Medulla oblongata (tissue), 1 donor: ENCODE measurements at regions not wholly inside any gene's neighbourhood (a gene's known extent, or its start where the extent isn't known, plus 50 kb on each side); places are given as distances from the start of the nearest gene placed in this dataset.
"Not testable (repeated sequence)": the region's sequence is repeated elsewhere in the genome, so short reads cannot be mapped to it uniquely, and the experiment has no call there.

Experiments
- DNase-seq: peaks from one replicate; pipeline ENCODE4 v3.0.0-alpha.2; 2015; ENCODE audit errors: extremely low spot score

DNA sequence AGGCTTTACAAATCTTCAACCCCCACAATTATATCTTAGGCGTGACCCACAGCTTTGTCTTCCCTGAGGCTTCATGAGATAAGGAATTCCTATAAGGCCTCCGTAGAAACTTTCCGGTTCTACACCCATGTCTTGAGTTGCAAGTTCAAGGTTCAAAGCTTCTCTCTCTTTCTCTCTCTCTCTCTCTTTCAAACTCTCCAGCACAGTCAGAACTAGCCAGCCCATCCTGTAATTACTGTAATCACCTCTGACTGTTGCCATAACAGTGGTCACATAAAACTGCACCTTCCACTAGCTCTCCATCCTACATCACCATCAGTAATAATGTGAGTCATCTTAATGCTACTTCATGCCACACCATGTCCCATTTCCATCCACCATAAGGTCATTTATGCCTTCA is 90.0 kb upstream of the NFASC start:
- no peak for DNase-seq

DNA sequence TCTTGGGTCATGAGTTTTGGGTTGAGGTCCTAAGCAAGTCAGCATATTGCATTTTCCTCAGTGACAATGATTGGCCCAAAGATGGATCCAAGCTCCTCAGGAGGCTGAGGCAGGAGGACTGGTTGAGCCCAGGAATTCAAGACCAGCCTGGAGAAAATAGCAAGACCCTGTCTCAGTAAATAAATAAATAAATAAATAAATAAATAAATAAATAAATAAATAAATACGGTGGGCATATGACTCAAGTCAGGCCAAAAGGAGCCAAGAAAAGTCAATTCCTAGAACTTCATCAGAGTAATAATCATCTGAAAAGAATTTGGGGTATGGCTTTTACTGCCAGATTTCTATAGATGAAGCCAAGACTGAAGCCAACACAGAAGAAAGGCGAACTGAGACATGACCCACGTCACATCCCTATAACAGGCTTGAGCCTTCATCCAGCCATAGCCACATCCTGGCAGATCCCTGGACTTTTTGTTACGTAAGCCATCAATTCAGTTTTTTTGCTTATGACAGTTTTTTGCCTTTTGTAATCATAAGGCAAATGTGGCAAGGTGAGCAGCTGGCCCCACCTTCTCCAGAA is 88.5 kb upstream of the NFASC start:
- no peak for DNase-seq

DNA sequence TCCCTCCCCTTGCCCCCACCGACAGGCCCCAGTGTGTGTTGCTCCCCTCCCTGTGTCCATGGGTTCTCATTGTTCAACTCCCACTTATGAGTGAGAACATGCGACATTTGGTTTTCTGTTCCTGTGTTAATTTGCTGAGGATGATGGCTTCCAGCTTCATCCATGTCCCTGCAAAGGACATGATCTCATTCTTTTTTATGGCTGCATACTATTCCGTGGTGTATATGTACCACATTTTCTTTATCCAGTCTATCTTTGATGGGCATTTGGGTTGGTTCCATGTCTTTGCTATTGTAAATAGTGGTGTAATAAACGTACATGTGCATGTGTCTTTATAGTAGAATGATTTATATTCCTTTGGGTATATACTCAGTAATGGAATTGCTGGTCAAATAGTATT is 85.6 kb upstream of the NFASC start:
- DNase-seq: not testable (repeated sequence)

DNA sequence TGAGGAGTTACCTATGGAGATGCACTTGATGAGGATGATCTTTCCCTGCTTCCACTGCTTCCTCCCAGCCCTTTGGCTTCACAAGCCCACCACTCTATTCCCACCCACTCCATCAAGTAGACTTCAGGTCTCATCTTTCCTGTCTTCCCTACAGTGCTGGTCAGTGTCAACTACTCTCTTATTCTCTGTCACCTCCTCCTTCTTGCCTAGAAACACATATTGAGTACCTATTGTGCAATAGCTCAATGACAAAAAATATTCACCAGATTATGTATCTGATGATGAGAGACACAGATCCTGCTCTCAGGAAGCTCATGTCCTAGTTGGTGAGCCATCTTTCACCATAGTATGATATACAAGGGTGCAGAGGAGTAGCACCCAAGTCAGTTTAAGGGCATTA is 82.2 kb upstream of the NFASC start:
- DNase-seq: no peak

DNA sequence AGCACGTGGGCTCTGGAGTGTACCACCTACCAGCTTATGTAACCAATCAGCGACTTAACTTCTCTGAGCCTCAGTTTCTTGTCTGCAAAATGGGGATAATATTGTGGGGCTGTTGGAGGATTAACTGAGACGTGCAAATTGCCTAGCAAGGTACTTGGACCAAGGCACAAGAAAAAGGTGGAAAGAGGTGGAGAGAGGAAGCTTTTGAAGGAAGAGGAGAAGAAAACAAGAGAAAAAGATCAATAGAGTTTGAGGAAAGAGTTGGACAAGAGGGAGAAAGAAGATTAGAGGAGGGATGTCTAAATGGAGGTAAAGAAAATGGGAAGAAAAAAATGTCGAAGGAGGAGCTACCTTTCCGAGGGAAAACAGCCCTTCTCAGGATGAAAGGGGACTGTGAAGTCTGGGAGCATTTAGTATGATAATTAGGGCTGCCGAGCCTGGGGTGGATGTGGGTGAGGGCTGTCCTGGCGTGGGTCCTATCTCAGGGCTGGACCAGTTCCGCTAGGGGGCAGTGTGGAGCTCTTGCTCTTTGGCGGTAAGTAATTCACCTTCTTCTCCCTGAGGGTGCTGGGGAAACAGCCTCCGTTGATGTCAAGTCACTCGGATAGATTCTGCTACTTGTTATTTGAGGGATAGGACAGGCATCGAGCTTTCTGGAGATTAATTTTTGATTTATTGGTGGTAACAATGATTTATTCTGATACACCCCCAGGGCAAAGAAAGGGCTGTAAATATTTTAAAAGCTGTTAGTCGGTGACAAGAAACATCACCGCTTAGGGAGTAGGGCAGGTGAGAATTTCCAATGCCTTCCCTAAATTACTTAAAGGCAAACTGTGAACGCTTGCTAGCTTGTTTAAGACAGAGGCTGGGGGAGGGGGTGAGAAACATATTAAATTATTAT is 79.0 kb upstream of the NFASC start:
- peak; percentile 59 for DNase-seq

DNA sequence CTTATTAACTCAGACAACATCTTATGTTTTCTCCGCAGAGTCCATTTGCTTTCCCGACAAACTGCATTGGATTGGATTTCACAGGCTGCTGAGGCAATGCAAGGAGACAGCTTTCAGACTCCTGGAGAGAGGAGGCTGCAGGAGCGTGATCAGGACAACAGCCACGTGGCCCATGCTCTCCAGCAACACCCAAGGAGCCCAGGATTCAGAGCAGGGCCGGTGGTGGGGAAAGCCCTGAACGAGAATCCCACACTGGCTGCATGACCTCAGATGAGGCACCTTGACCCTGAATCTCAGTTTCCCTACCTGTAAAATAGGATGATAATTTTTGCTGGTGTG is 78.3 kb upstream of the NFASC start:
- no peak for DNase-seq

DNA sequence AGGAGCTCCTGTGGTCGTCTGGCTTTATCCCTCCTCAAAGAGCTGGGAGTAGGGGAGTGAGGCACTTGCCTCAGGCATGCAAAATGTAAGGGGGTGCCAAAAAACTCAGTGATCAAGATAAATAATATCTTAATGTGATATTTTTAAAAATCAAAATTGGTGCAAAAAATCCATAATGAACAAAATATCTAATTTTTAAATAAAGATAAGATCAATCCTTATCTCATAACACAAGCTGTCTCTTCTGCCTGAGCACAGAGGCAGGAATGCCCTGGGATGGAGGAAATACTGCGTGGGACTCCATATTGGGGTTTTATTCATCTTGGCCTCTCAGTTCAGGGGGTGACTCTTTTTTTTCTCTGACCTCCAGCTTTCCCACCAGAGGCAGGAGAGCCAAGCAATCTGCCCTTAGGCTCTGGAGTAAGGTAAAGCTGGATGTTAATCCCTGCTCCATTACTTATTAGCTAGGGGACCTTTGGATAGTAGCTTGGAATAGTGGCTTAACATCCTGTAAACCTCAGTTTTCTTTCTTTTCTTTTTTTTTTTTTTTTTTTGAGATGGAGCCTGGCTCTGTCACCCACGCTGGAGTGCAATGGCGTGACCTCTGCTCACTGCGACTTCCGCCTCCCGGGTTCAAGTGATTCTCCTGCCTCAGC is 77.3 kb upstream of the NFASC start:
- no peak for DNase-seq

DNA sequence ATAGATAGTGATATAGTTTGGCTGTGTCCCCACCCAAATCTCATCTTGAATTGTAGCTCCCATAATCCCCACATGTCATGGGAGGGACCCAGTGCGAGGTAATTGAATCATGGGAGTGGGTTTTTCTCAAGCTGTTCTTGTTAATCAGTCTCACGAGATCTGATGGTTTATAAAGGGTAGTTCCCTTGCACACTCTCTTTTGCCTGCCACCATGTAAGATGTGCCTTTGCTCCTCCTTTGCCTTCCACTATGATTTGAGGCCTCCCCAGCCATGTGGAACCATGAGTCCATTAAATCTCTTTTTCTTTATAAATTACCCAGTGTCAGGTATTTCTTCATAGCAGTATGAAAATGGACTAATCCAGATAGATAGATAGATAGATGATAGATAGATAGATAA is 73.8 kb upstream of the NFASC start:
- DNase-seq: not testable (repeated sequence)

DNA sequence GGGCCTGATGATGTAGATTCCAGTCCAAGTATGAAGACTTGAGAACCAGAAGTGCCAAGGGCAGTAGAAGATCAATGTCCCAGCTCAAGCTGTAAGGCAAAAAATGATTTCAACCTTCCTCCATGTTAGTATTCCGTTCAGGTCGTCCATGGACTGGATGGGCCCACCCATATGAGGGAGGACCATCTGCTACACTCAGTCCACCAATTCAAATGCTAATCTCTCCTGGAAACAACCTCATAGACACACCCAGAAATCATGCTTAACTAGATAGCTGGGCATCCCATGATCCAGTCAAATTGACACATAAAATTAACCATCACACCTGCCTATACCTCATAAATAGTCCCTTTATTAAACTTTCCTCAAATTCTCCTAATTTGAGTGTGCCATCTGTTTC is 73.3 kb upstream of the NFASC start:
- DNase-seq: no peak

DNA sequence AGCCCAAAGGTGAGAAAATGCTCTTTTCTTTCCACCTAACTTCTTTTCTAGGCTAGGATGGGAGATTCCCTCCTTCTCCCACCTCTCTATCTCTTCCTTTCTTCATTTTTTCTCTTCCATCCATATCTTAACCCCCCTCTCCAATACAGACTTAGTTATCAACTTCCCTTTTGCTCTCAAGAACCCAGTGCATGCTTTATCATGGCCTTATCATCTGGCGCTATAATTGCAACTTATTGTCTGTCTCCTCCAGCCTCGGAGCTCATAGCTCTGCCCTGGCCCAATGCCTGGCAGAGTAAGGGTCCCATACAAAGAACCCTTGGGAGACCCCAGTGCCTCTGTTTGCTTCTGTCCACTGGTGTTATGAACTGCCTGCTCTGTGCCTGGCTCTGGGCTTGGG is 71.0 kb upstream of the NFASC start:
- no peak for DNase-seq

DNA sequence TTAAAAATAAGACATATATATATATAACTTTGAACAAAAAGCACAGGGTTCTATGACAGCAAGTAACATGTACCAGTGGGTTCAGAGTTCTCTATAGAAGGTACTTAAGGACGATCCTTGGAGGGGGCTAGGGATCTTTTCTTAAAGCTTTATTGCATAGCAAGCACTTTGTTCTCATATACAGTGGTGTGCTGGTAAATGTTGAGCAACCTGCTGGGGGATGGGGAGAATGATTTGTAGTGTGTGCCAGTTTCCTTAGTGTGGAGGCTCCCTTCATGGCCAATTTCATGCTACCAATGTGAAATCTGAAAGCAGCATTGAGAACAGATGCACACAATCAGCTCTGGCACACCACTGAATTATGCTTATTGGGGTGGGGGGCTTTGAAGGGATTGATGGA is 69.5 kb upstream of the NFASC start:
- DNase-seq: no peak

DNA sequence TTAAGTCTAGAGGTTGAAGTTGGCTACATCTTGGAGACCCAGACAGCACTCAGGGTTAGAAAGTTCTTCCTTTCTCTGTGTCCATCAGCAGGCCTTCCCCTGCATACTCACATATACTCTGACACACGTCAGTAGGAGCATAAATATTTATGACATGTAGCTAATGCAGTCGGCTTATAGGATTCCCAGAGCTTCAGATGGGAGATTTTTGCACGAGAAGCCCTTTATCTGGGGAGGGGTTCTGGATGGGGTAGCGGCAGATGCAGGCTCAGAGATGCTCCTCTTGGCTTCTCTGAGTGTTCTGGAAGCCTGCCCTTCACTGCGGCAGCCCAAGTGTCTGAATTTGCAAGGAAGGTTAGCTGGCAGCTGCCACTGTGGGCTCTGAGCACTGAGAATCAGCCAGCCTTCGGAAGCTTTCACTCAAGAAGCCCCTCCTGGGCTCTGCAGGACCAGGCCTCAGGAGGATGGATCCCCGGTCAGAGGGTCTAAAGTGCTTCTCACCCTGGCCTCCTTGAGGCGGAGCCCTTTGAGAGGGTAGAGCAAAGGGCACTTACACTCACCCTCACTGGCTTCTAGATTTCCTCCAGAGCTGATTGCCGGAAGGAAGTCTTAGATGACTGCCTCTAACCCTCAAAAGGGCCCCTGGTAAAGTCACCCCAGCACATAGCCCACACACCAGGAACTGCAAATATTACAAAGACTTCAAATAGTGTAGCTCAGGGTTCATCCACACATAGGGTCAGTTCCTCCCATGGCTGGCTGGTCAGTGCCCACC is 68.1 kb upstream of the NFASC start:
- no peak for DNase-seq

DNA sequence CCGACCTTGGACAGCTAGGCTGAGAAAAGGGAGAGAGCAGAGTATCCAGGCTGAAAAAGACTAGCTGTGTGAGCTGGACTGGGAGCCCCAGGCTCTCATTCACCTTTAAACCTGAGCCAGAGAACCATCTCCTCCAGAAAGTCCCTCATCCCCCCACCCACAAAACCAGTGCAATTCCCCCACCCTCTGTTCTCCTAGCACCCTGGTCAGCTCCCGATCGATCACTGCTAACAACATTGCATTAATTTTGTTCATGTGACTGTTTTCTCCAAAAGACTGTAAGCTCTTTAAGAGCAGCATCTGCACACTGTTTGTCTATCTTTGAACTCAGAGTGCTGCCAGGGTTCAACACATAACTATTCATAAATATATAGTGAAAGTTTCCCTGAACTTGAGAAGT is 67.1 kb upstream of the NFASC start:
- no peak for DNase-seq

DNA sequence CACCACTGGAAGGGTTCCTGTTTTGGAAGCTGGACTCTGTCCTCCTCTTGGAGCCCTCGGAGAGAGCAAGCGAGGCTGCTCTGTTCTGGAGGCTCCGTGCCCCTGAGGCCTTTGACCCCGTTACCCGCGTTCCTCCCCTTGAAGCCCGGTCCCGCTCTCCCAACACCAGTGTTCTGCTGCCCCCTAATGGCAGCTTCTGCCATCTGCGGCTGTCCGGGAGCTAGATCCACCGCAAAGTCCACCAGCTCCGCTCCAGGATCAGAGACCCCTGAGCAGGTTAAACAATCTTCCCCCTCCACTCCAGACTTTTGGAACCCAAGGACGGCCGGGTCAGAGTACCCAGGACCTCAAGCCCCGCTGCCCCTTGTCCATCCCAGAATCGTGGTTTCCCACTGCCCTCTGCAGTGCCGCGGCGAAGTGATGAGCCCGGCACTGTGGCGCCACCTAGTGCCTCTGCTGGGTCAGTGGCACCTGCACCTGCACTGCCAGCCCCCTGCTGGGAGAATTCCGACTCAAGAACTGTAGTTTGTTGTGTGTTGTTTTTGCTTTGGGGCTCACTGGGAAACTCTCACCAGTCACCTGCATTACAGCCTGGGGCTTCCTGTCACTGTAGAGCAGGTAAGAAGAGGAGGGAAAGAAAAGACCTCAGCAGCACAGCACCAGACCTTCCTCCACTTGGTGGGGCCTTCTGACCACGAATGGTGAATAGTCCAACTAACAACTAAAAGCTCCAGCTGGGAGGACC is 63.5 kb upstream of the NFASC start:
- DNase-seq: peak; percentile 93

DNA sequence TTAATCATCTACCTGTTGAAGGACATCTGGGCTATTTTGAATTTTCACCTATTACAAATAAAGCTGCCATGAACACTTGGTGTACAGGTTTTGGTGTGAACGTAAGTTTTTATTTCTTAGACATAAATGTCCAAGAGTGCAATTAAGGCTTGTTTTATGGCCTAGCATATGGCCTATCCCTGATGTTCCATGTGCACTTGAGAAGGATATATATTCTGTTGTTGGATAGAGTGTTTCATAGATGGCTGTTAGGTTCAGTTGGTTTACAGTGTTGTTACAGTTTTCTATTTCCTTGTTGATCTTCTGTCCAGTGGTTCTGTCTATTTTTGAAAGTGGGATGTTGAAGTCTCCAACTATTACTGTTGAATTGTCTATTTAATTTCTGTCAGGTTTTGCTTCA is 61.2 kb upstream of the NFASC start:
- no peak for DNase-seq

DNA sequence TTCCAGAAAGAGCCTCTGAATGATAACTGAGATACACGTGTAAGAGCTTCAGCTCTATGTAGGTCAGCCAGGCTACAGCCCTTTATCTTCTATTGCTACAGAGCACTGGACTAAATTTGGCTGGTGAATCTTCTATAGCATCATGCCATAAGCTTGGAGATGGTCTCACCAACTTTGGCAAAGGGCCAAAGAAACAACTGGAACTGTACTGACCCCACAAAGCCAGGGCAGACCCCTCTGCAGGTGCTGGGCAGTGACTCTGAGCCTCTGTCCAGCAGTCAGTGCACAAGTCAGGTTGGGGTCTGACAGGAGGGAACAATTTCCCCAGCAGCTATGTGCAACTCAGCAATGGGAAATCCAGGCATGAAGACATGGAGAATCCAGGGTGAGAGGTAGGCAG is 57.8 kb upstream of the NFASC start:
- no peak for DNase-seq

DNA sequence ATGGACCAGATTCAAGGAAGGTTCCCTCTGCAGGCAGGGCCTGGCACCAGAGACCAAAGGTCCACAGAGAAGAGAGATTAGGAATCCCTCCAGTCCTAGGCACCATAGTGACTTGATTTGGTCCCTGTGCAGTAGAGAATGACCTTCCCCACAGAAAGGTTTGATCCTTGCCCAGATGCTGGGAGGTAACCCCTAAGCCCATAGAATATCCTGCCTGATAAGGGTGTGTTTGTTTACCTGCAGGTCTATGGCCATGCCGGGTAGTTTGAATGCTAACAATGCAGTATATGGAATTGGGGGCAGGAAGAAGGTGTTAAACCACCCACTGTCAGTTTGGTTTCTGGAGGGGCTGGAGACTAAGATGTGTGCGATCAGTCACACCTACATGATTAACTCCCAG is 57.1 kb upstream of the NFASC start:
- no peak for DNase-seq

DNA sequence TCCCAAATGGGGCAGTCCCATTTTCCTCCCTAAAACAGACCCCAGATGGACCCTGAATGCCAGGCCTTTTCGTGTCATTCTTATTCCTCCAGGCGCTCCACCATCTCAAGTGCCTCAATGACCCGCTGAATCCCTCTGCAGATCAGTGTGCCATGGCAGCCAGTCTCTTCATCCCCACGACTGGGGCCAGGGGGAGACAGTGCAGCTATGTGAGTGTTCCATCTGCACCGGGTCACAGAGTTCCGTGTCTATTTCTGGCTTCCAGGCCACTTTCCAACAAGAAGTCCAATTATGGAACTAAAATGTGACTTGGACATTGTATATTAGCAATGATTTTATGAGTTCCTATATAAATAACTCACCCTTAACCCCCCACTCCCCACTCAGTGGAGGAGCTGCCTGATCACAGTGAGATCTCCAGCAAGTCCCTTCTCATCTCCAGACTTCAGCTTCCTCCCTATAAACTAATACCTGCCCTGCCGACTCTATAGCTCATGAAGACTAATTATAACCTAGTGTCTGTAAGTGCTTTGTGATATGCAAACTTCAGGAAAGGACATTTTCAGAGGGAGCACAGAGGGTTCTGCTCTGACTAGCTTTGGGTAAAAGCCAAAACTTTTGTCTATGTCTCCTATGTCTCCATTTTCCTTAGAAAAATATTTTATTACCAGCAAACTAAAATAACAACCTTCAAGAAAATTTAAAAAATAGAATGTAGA is 56.3 kb upstream of the NFASC start:
- no peak for DNase-seq

DNA sequence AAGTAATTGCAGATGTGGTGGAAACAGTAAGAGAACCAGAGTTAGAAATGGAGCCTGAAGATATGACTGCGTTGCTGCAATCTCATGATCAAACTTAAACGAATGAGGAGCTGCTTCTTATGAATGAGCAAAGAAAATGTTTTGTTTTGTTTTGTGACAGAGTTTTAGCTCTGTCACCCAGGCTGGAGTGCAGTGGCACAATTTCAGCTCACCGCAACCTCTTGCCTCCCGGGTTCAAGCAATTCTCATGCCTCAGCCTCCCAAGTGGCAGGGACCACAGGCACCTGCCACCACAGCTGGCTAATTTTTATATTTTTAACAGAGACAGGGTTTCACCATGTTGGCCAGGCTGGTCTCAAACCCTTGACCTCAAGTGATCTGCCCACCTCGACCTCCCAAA is 53.3 kb upstream of the NFASC start:
- no peak for DNase-seq

DNA sequence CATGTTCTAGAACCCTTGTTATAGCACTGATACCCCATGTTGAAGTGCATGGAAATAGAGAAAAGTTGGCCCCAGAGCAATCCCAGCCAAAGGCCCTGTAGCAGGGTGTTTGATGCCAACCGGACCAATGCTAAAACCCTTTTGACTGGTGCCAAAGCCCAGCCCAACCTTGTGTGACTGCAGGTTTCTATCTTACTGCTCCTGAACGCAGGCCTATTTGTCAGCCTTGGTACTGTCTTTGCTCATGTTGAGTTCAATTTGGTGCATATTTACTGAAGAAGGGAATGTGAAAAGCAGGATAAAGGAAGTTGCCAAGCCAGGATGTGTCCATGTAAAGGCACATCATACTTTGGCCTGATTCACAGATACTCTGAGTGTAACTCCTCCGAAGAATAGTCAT is 51.7 kb upstream of the NFASC start:
- no peak for DNase-seq

DNA sequence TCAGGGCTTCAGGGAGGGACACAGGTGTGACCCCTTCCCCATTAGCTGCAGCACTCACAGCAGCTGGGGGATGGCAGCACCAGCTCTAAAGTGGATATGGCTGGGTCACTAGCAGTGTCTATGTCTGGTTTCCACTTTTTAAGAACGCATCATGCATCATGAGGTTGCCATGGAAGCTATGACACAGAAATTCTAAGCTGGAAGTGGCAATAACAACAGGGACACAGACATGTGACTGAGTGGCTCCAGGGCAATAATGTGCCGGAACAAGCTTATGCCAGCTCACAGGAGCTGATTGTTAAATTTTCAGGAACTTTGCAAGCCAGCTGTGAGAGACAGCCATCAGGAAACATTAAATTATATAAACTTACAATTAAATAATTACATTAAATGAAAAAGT is 51.2 kb upstream of the NFASC start:
- DNase-seq: peak; percentile 40
